B cell (primary cell): ENCODE measurements at regions not wholly inside any gene's neighbourhood (a gene's known extent, or its start where the extent isn't known, plus 50 kb on each side); places are given as distances from the start of the nearest gene placed in this dataset.

Source experiments
- ATAC-seq: fragments of 200-7000 bp; cut with Tn5 transposase; one replicate; pipeline ENCODE4 v1.10.0; 2021; ENCODE audit warnings: low read depth, mild to moderate bottlenecking, moderate number of reproducible peaks, moderate library complexity
- CTCF ChIA-PET: fragments of 350-600 bp; sonication (Branson Sonifier 250); formaldehyde crosslinking; loops from one replicate; lab custom pipeline; 2021; ENCODE audit warnings: antibody characterized with exemption, inconsistent platforms; lab: Charles Lee
- POLR2A ChIA-PET: fragments of 350-600 bp; sonication (Branson Sonifier 250); formaldehyde crosslinking; loops from one replicate; lab custom pipeline; 2021; ENCODE audit warnings: antibody characterized with exemption; lab: Charles Lee
- DNase-seq: peaks from one replicate; pipeline ENCODE4 v3.0.0; 2013
- H2AFZ ChIP-seq: 2 replicates; pipeline ENCODE4 v1.6.1; 2012; ENCODE audit warnings: mild to moderate bottlenecking, low read depth, low read length; ENCODE audit not compliant: insufficient read depth, poor library complexity, severe bottlenecking
- H3K27ac ChIP-seq, 2 donors: 1 replicate in 1 of 2; 2 replicates in 1 of 2; pipeline ENCODE4 v1.5.1; 2012 to 2013; ENCODE audit warnings: low read length in 2 of 2, mild to moderate bottlenecking in 2 of 2, moderate library complexity in 1 of 2
- H3K27me3 ChIP-seq, 4 experiments: fragments of 200-600 bp in 1 of 4; sonication (generic) in 1 of 4; replicated peaks in 1 of 4; 1 replicate in 2 of 4; 2 replicates in 2 of 4; pipeline versions ENCODE4 v1.6.1 to v1.7.0; 2013 to 2016; ENCODE audit warnings: low read length in 3 of 4, mild to moderate bottlenecking in 2 of 4, mixed read lengths in 1 of 4, moderate library complexity in 1 of 4; ENCODE audit not compliant: insufficient read depth in 4 of 4, control insufficient read depth in 3 of 4; ENCODE audit errors: control extremely low read depth in 1 of 4
- H3K36me3 ChIP-seq, 2 experiments: replicated peaks in 1 of 2; 1 replicate in 1 of 2; 2 replicates in 1 of 2; pipeline versions ENCODE4 v1.6.1 to v1.7.1; 2013; ENCODE audit warnings: low read length in 1 of 2; ENCODE audit not compliant: insufficient read depth in 2 of 2, control insufficient read depth in 1 of 2; ENCODE audit errors: control extremely low read depth in 1 of 2, extremely low read depth in 1 of 2
- H3K4me1 ChIP-seq, 2 donors: fragments of 200-600 bp in 1 of 2; sonication (generic) in 1 of 2; 1 replicate in 1 of 2; 2 replicates in 1 of 2; pipeline versions ENCODE4 v1.5.1 to v1.6.1; 2013 to 2017; ENCODE audit warnings: low read length in 2 of 2; ENCODE audit not compliant: control insufficient read depth in 2 of 2, insufficient read depth in 2 of 2
- H3K4me2 ChIP-seq: replicated peaks from 2 replicates; pipeline ENCODE3; 2012; ENCODE audit warnings: mild to moderate bottlenecking, low read depth, low read length; ENCODE audit not compliant: poor library complexity, severe bottlenecking
- H3K4me3 ChIP-seq, 5 experiments: fragments of 200-600 bp in 1 of 5; sonication (generic) in 1 of 5; 1 replicate in 3 of 5; 2 replicates in 2 of 5; pipeline versions ENCODE4 v1.5.1 to v1.7.0; 2011 to 2016; ENCODE audit warnings: low read length in 4 of 5, mild to moderate bottlenecking in 4 of 5, low read depth in 2 of 5, control low read depth in 1 of 5, moderate library complexity in 1 of 5; ENCODE audit not compliant: insufficient read depth in 1 of 5; ENCODE audit errors: control extremely low read depth in 1 of 5, extremely low read depth in 1 of 5
- H3K79me2 ChIP-seq: fragments of 200-600 bp; sonication (generic); one replicate; pipeline ENCODE4 v1.6.0; 2016; ENCODE audit warnings: low read length; ENCODE audit not compliant: control insufficient read depth, insufficient read depth
- H3K9ac ChIP-seq: fragments of 200-600 bp; sonication (generic); 2 replicates; pipeline ENCODE4 v1.6.1; 2017; ENCODE audit warnings: mild to moderate bottlenecking, low read length, moderate library complexity
- H3K9me3 ChIP-seq, 3 donors: one replicate each; pipeline versions ENCODE4 v1.6.1 to v1.7.1; 2013; ENCODE audit warnings: low read length in 2 of 3; ENCODE audit not compliant: control insufficient read depth in 2 of 3, insufficient read depth in 1 of 3; ENCODE audit errors: control extremely low read depth in 1 of 3
- H4K20me1 ChIP-seq: 2 replicates; pipeline ENCODE4 v1.6.0; 2012; ENCODE audit warnings: mild to moderate bottlenecking, low read length; ENCODE audit not compliant: insufficient read depth, control insufficient read depth, poor library complexity, severe bottlenecking
- H3K27ac Mint-ChIP-seq: one replicate; pipeline ENCODE4 v1.8.0; 2021; ENCODE audit warnings: mixed read lengths
- H3K27me3 Mint-ChIP-seq: one replicate; pipeline ENCODE4 v1.8.0; 2021; ENCODE audit warnings: mixed read lengths
- H3K4me1 Mint-ChIP-seq: one replicate; pipeline ENCODE4 v1.8.0; 2021; ENCODE audit warnings: mixed read lengths
- H3K4me3 Mint-ChIP-seq: one replicate; pipeline ENCODE4 v1.8.0; 2021; ENCODE audit warnings: mixed read lengths
- H3K9me3 Mint-ChIP-seq: one replicate; pipeline ENCODE4 v1.8.0; 2022; ENCODE audit warnings: mixed read lengths; ENCODE audit not compliant: insufficient read depth
- CTCF ChIP-seq: fragments of 200-600 bp; IDR thresholded peaks from one replicate; pipeline ENCODE4 v1.8.0; 2022; ENCODE audit warnings: antibody characterized with exemption, mild to moderate bottlenecking
- EZH2 ChIP-seq: IDR thresholded peaks from 2 replicates; pipeline ENCODE4 v1.6.1; 2012; ENCODE audit warnings: borderline replicate concordance, low read depth, mild to moderate bottlenecking, moderate library complexity, low read length; ENCODE audit not compliant: insufficient read depth, poor library complexity, severe bottlenecking
- WGBS: methylation state at CpG from one replicate; pipeline ENCODE4 v1.1.5; 2013; ENCODE audit warnings: missing lambda C conversion rate; ENCODE audit not compliant: insufficient coverage; 5-methylcytosine and 5-hydroxymethylcytosine counted together
- intact Hi-C: fragments of 100-400 bp; cut with micrococcal nuclease; formaldehyde crosslinking; loops from one replicate; pipeline ENCODE4 v1.10.0; 2022

- WGBS, result no CpG with 5 or more reads among the region's 3 CpGs
- no peak overlapping the region for H3K27ac ChIP-seq
- ChIA-PET CTCF (interaction anchor here (0.6 to 3.3 kb wide), 7 partner anchors 10 to 1632 kb away, joined by 3 to 18 read pairs (median 4); no protein-coding TSS in a partner anchor), POLR2A (no interaction called here)
- no peaks in the 10 kb centered on the region for H3K9me3 Mint-ChIP-seq
- no peaks in the 10 kb centered on the region for H3K27me3 ChIP-seq
- H3K36me3 ChIP-seq, result peaks cover 0 to 3% of the 10 kb centered on the region in 2 experiments
- H3K4me3 ChIP-seq, result no peak overlapping the region
- intact Hi-C loops, result no loop called here
- no peak overlapping the region for H3K9ac ChIP-seq
- DNase-seq, result no peak
- no peaks in the 10 kb centered on the region for H3K4me1 ChIP-seq
- no peak overlapping the region for H3K4me3 Mint-ChIP-seq
- no peaks in the 10 kb centered on the region for H3K27me3 Mint-ChIP-seq
- H3K79me2 ChIP-seq, result no peaks in the 10 kb centered on the region
- ATAC-seq, result no peak
- H3K27ac Mint-ChIP-seq, result no peak overlapping the region
- no peak overlapping the region for H2AFZ ChIP-seq
- H3K4me2 ChIP-seq, result no peak overlapping the region
- H3K4me1 Mint-ChIP-seq, result peaks cover 3% of the 10 kb centered on the region
- H3K9me3 ChIP-seq, result no peaks in the 10 kb centered on the region
- no peaks in the 10 kb centered on the region for H4K20me1 ChIP-seq
- no peak for TF ChIP-seq EZH2
- TF ChIP-seq CTCF, result no peak
These were observed 80.4 kb upstream of the EEA1 start for GRCh38 chr12:93009533-93009932.

- H3K4me2 ChIP-seq, result no peak overlapping the region
- ChIA-PET CTCF (interaction anchor here (1.1 to 3.3 kb wide), 2 partner anchors 16 to 23 kb away, joined by 3 to 18 read pairs; no protein-coding TSS in a partner anchor), POLR2A (no interaction called here)
- H3K9me3 ChIP-seq, result no peaks in the 10 kb centered on the region
- H3K79me2 ChIP-seq, result no peaks in the 10 kb centered on the region
- H3K4me3 ChIP-seq, result no peak overlapping the region
- no peak for ATAC-seq
- no peak overlapping the region for H2AFZ ChIP-seq
- no peaks in the 10 kb centered on the region for H3K27me3 ChIP-seq
- H3K27ac ChIP-seq, result no peak overlapping the region
- TF ChIP-seq CTCF (no peak), EZH2 (no peak)
- WGBS, result no CpG with 5 or more reads among the region's 2 CpGs
- Mint-ChIP-seq H3K4me1 (peaks cover 3% of the 10 kb centered on the region), H3K27me3 (no peaks in the 10 kb centered on the region), H3K27ac (no peak overlapping the region), H3K9me3 (no peaks in the 10 kb centered on the region), H3K4me3 (no peak overlapping the region)
- H4K20me1 ChIP-seq, result no peaks in the 10 kb centered on the region
- intact Hi-C loops, result no loop called here
- DNase-seq, result no peak
- no peaks in the 10 kb centered on the region for H3K4me1 ChIP-seq
- no peak overlapping the region for H3K9ac ChIP-seq
- H3K36me3 ChIP-seq, result peaks cover 0 to 3% of the 10 kb centered on the region in 2 experiments
These were observed 81.4 kb upstream of the EEA1 start for GRCh38 chr12:93010461-93010860.
